ENCODE measurements at regions not wholly inside any gene's neighbourhood (a gene's known extent, or its start where the extent isn't known, plus 50 kb on each side); places are given as distances from the start of the nearest gene placed in this dataset.

- TF ChIP-seq SUZ12 (IDR thresholded peaks at IDR 0.05; ENCODE audit: extremely low read depth, insufficient read depth, insufficient read length) (no peak), YY1 (IDR thresholded peaks at IDR 0.05; ENCODE audit: insufficient read depth, insufficient read length) (no peak), ZNF274 (IDR thresholded peaks at IDR 0.05; ENCODE audit: low read depth, low read length) (no peak)
- Histone ChIP-seq H3K4me1 (ENCODE audit: insufficient read depth, insufficient read length) (no peaks in the 10 kb centered on the region), H3K4me3 (ENCODE audit: insufficient read length, low read depth) (no peak overlapping the region), H3K27me3 (ENCODE audit: insufficient read depth, insufficient read length) (no peaks in the 10 kb centered on the region), H3K9me3 (ENCODE audit: insufficient read depth, low read length) (no peaks in the 10 kb centered on the region), H3K9ac (ENCODE audit: insufficient read length, low read depth) (no peak overlapping the region), H3K36me3 (ENCODE audit: insufficient read depth, insufficient read length, low read length) (no peaks in the 10 kb centered on the region)
- DNase-seq (ENCODE audit: low read depth, low spot score): no peak
Observed at GRCh38 chr2:149994057-149994728, 406.6 kb upstream of the MMADHC start.

DNA sequence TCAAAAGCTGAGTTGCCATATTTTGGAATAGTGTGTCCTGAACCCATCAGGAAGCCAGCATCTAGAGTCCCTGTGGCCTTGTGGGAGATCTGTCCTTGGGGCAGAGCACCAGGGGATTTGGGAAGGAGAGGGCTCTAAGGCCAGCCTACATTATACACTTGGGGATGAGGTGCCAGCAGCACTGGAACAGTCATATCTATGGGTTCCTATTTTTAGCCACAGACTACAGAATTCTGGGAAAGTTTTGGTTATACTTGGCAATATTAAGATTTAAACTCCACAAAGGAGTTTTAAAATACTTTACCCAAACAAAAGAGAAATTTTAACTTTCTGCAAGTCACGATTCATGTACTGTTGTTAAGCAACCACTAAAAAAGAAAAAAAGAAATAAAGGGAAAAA, 405.7 kb upstream of the MMADHC start:
- DNase-seq (ENCODE audit: low read depth, low spot score): no peak
- Histone ChIP-seq H3K9ac (ENCODE audit: insufficient read length, low read depth) (no peak overlapping the region), H3K4me1 (ENCODE audit: insufficient read depth, insufficient read length) (no peaks in the 10 kb centered on the region), H3K9me3 (ENCODE audit: insufficient read depth, low read length) (no peaks in the 10 kb centered on the region), H3K4me3 (ENCODE audit: insufficient read length, low read depth) (no peak overlapping the region), H3K27me3 (ENCODE audit: insufficient read depth, insufficient read length) (no peaks in the 10 kb centered on the region), H3K36me3 (ENCODE audit: insufficient read depth, insufficient read length, low read length) (no peaks in the 10 kb centered on the region)
- TF ChIP-seq SUZ12 (IDR thresholded peaks at IDR 0.05; ENCODE audit: extremely low read depth, insufficient read depth, insufficient read length) (no peak), YY1 (IDR thresholded peaks at IDR 0.05; ENCODE audit: insufficient read depth, insufficient read length) (no peak), ZNF274 (IDR thresholded peaks at IDR 0.05; ENCODE audit: low read depth, low read length) (no peak)

GRCh38 chr2:149991576-149991975, 404.0 kb upstream of the MMADHC start:
- no peak overlapping the region for H3K4me3 ChIP-seq (ENCODE audit: insufficient read length, low read depth)
- H3K27me3 ChIP-seq (ENCODE audit: insufficient read depth, insufficient read length): no peaks in the 10 kb centered on the region
- H3K36me3 ChIP-seq (ENCODE audit: insufficient read depth, insufficient read length, low read length): no peaks in the 10 kb centered on the region
- H3K9ac ChIP-seq (ENCODE audit: insufficient read length, low read depth): no peak overlapping the region
- no peaks in the 10 kb centered on the region for H3K9me3 ChIP-seq (ENCODE audit: insufficient read depth, low read length)
- TF ChIP-seq SUZ12 (IDR thresholded peaks at IDR 0.05; ENCODE audit: extremely low read depth, insufficient read depth, insufficient read length): no peak
- TF ChIP-seq YY1 (IDR thresholded peaks at IDR 0.05; ENCODE audit: insufficient read depth, insufficient read length): no peak
- no peak for TF ChIP-seq ZNF274 (IDR thresholded peaks at IDR 0.05; ENCODE audit: low read depth, low read length)
- DNase-seq (ENCODE audit: low read depth, low spot score): no peak
- no peaks in the 10 kb centered on the region for H3K4me1 ChIP-seq (ENCODE audit: insufficient read depth, insufficient read length)

DNA sequence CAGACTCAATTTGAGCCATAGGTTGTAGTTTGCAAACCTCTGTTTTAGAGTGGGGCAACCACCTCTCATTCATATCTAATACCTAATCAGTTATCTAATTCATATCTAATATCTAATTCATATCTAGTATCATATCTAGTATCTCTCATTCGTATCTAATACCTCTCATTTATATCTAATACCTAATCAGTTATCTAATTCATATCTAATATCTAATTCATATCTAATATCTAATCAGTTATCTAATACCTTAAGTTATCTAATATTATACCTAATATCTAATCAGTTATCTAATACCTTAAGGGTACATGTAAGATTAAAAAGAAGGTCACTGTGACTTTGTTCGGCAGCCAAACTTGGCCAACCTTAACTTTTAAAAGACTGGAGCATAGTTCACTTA, 403.4 kb upstream of the MMADHC start:
- DNase-seq (ENCODE audit: low read depth, low spot score): no peak
- no peak overlapping the region for H3K4me3 ChIP-seq (ENCODE audit: insufficient read length, low read depth)
- no peaks in the 10 kb centered on the region for H3K27me3 ChIP-seq (ENCODE audit: insufficient read depth, insufficient read length)
- no peaks in the 10 kb centered on the region for H3K4me1 ChIP-seq (ENCODE audit: insufficient read depth, insufficient read length)
- no peaks in the 10 kb centered on the region for H3K9me3 ChIP-seq (ENCODE audit: insufficient read depth, low read length)
- no peak overlapping the region for H3K9ac ChIP-seq (ENCODE audit: insufficient read length, low read depth)
- H3K36me3 ChIP-seq (ENCODE audit: insufficient read depth, insufficient read length, low read length): no peaks in the 10 kb centered on the region
- TF ChIP-seq YY1 (IDR thresholded peaks at IDR 0.05; ENCODE audit: insufficient read depth, insufficient read length) (no peak), SUZ12 (IDR thresholded peaks at IDR 0.05; ENCODE audit: extremely low read depth, insufficient read depth, insufficient read length) (no peak), ZNF274 (IDR thresholded peaks at IDR 0.05; ENCODE audit: low read depth, low read length) (no peak)

GRCh38 chr2:149989447-149990063, 402.0 kb upstream of the MMADHC start:
- H3K27me3 ChIP-seq (ENCODE audit: insufficient read depth, insufficient read length): no peaks in the 10 kb centered on the region
- H3K4me1 ChIP-seq (ENCODE audit: insufficient read depth, insufficient read length): no peaks in the 10 kb centered on the region
- TF ChIP-seq ZNF274 (IDR thresholded peaks at IDR 0.05; ENCODE audit: low read depth, low read length): no peak
- TF ChIP-seq SUZ12 (IDR thresholded peaks at IDR 0.05; ENCODE audit: extremely low read depth, insufficient read depth, insufficient read length): no peak
- TF ChIP-seq YY1 (IDR thresholded peaks at IDR 0.05; ENCODE audit: insufficient read depth, insufficient read length): no peak
- no peaks in the 10 kb centered on the region for H3K36me3 ChIP-seq (ENCODE audit: insufficient read depth, insufficient read length, low read length)
- no peak overlapping the region for H3K9ac ChIP-seq (ENCODE audit: insufficient read length, low read depth)
- no peaks in the 10 kb centered on the region for H3K9me3 ChIP-seq (ENCODE audit: insufficient read depth, low read length)
- no peak overlapping the region for H3K4me3 ChIP-seq (ENCODE audit: insufficient read length, low read depth)
- no peak for DNase-seq (ENCODE audit: low read depth, low spot score)

DNA sequence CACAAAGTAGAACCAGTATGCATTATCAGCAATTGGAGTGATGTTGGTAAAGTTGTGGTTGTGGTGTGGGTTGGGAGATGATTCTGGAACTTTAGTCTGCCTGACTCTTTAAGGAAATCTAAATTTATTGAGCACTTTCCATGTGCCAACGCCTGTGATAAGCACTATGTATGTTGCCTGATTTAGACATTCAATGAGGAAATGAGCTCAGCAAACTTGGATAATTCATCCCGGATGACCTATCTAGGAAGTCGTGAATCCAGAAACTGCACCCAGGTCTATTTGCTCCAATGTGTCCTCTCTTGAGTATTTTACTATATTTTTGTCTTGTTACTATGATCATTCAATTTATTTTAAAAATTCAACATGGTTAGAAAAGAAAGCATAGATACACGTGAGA, 400.8 kb upstream of the MMADHC start:
- no peaks in the 10 kb centered on the region for H3K27me3 ChIP-seq (ENCODE audit: insufficient read depth, insufficient read length)
- TF ChIP-seq ZNF274 (IDR thresholded peaks at IDR 0.05; ENCODE audit: low read depth, low read length) (no peak), SUZ12 (IDR thresholded peaks at IDR 0.05; ENCODE audit: extremely low read depth, insufficient read depth, insufficient read length) (no peak), YY1 (IDR thresholded peaks at IDR 0.05; ENCODE audit: insufficient read depth, insufficient read length) (no peak)
- no peaks in the 10 kb centered on the region for H3K9me3 ChIP-seq (ENCODE audit: insufficient read depth, low read length)
- H3K9ac ChIP-seq (ENCODE audit: insufficient read length, low read depth): no peak overlapping the region
- H3K4me3 ChIP-seq (ENCODE audit: insufficient read length, low read depth): no peak overlapping the region
- H3K4me1 ChIP-seq (ENCODE audit: insufficient read depth, insufficient read length): no peaks in the 10 kb centered on the region
- H3K36me3 ChIP-seq (ENCODE audit: insufficient read depth, insufficient read length, low read length): no peaks in the 10 kb centered on the region
- no peak for DNase-seq (ENCODE audit: low read depth, low spot score)

DNA sequence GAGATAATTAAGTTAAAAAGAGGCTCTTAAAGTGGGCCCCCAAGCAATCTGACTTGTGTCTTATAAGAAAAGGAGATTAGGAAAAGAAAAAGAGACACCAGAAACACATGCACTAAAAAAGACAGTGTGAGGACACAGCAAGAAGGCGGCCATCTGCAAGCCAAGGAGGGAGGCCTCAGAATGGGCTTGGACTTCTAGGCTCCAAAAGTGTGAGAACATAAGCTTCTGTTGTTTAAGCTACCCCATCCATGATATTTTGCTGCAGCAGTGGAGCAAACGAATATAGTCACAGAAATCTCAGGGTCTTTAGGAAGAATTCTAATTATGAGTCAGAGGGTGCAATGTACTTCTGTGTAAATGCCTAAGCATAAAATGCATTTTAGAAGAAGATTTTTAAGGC, 399.3 kb upstream of the MMADHC start:
- Histone ChIP-seq H3K9ac (ENCODE audit: insufficient read length, low read depth) (no peak overlapping the region), H3K4me3 (ENCODE audit: insufficient read length, low read depth) (no peak overlapping the region), H3K4me1 (ENCODE audit: insufficient read depth, insufficient read length) (no peaks in the 10 kb centered on the region), H3K27me3 (ENCODE audit: insufficient read depth, insufficient read length) (no peaks in the 10 kb centered on the region), H3K9me3 (ENCODE audit: insufficient read depth, low read length) (no peaks in the 10 kb centered on the region), H3K36me3 (ENCODE audit: insufficient read depth, insufficient read length, low read length) (no peaks in the 10 kb centered on the region)
- TF ChIP-seq YY1 (IDR thresholded peaks at IDR 0.05; ENCODE audit: insufficient read depth, insufficient read length): no peak
- TF ChIP-seq SUZ12 (IDR thresholded peaks at IDR 0.05; ENCODE audit: extremely low read depth, insufficient read depth, insufficient read length): no peak
- no peak for TF ChIP-seq ZNF274 (IDR thresholded peaks at IDR 0.05; ENCODE audit: low read depth, low read length)
- no peak for DNase-seq (ENCODE audit: low read depth, low spot score)
